Activated naive CD4-positive, alpha-beta T cell treated with Interleukin-2 at 50 U/mL for 16 hours (primary cell): ENCODE measurements at regions not wholly inside any gene's neighbourhood (a gene's known extent, or its start where the extent isn't known, plus 50 kb on each side); places are given as distances from the start of the nearest gene placed in this dataset.

Source experiments
- DNase-seq: peaks from one replicate; pipeline ENCODE4 v3.0.0-alpha.2; 2020

GRCh38 chr7:131090886-131091692, 236.6 kb upstream of the MKLN1 start:
- DNase-seq, result no peak

DNA sequence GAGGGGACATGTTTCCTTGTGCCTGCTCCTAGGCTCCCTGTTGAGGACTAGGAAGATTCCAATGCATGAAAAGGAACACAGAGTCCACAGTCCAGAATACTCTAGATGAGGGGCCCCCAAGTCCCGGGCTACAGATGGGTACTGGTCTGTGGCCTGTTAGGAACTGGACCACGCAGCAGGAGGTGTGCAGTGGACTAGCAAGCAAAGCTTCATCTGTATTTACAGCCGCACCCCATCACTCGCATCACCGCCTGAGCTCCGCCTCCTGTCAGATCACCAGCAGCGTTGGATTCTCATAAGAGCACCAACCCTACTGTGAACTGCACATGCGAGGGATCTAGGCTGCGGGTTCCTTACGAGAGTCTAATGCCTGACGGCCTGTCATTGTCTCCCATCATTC, 233.0 kb upstream of the MKLN1 start:
- no peak for DNase-seq

DNA sequence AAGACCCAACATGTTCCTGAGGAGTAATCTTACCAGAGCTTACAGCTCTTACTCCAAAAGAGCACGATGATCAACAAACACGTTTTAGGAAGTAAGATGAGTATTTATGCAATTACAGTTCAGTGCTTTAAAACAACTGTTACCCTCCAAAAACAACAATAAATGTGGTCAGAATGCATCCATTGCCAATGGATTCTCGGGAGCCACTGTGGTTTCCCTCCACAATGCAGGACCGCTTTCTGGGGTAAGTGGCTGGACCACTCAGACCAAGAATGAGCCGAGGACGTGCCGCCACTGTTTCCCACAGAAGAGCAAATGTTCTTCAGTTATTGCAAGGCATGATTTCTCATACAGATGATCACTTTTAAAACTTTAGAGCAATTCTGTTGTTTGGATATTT, 232.3 kb upstream of the MKLN1 start:
- no peak for DNase-seq

DNA sequence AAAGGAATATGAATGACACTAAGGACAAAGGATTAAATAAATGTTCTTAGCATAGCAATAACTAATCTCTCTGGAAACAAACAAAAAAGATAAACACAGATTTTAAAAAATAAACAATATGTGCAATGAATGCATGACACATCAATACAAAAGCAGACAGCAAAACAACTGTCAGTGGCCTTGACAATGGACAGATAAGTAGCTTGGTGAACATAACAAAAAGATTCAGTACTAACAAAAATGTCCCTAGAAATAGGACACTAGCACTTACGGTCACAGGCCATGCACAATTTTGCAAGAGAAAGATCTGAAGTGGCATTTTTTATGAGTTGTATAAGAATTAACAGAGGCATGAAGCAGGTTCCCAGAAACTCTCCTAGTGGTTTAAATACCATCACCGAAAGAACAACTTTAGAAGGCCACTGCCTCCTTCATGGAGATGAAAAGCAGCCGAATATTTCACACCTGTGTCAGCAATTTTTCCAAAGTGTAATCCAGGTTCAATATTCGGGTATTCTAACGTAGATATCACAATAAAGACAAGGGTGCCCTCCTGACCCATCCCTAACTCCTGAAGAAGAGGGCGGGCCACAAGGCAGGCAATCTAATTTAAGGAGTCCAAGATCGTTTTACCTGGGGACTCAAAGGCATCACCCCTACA, 231.3 kb upstream of the MKLN1 start:
- no peak for DNase-seq

DNA sequence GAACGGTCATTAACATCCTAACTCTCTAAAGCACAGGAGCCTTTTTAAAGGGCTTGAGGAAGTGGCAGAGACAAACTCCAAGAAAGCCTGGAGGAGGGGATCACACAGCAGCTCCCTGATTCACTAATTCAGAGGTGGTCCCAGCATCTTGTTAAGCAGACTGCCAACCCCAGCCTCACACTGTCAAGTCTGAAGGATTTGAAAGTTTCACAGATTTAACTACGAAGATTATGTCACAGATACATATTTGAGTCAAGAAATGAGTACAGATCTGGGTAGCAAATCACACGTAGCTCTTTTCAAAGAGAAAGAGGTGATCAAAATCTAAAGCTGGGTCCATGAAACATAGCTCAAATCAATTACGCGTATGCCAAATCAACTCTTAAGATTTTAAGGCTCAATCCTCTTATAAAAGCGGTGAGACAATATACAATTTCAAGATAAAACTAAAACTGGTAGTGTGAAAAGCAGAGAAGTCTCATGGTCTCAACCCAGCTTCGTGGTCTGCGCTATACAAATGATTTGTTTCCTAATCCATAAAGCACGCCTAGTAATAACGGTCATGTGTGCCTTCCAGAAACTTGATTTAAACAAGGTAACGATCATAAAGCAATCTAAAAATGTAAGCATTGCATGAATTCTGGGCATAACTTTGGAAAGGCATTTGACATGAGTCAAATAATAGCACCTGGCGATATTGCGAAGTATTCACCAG, 229.9 kb upstream of the MKLN1 start:
- DNase-seq, result no peak

GRCh38 chr7:131098527-131098926, 229.1 kb upstream of the MKLN1 start:
- DNase-seq, result no peak

DNA sequence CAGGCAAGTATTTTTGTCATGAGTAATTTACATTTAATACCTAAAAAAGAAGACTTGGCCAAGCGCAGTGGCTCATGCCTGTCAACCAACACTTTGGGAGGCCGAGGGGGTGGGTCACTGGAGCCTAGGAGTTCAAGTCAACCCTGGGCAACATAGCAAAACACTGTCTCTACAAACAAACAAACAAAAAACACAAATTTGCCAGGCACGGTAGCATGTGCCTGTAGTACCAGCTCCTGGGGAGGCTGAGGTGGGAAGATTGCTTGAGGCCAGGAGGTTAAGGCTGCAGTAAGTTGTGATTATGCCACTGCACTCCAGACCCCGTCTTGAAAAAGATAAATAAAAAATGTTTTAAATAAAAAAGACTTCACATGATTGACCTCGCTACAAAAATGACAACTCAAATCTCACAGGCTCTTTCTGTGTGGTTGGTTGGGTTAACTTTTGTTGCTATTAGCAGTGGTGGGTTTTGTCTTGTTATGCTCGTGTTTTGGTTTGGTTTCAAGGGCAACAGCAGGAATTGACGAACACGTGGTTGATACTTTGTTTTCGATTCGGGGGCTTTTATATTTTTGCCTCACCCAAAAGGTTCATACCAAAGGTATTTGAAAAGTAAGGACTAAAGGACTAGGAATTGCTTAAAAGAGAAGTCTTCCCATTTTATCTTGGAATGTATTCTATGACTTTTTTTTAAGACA, 227.2 kb upstream of the MKLN1 start:
- DNase-seq, result no peak

DNA sequence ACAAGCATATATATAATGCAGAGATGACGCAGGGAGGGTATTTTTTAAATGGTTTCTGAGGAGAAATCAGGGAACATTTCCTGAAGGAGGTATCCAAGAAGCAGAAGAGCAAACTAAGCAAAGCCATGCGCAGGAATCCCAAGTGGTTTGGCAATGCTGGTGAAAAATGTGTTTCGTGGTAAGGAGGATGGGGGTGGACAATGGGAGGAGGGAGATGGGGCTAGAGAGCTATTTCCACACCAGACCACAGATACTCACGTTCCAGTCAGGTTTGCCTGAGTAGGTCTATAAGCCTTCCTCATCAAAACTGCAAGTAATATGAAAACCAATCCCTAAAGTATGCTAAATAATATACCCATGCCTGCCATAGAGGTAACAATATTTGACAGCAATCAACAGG, 223.7 kb upstream of the MKLN1 start:
- DNase-seq, result no peak

DNA sequence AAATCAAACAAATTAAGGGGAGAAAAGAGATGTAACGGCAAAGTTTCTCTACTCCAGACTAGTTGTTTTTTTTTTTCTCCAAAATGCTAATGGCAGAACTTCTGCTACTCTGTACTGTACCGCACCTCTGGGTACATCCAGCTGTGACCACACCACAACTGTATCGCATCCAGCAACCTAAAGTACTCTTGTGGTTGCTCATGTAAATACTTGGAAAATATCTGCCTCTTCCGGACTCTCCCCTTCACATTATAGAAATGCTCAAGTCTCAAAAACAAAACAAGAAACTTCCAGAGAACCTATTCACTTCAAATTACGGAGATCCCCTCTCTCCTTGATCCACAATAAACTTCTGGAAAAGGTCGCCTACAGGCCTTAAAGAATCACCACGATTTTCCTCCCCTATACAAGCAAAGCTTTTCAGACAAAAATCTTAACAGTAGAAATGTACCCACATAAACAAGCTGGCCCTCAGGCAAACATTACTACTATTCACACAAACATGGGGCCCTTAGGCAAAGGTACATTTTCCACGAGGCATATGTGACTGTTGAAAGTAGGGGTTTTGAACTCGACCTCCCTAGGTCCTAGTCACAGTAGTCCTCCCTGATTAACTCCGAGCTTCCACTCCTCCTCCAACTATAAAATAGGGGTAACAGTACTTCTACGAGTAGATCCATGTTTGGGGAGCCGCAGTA, 222.9 kb upstream of the MKLN1 start:
- DNase-seq, result no peak

- DNase-seq, result no peak
Measured at GRCh38 chr7:131105294-131105798, 222.3 kb upstream of the MKLN1 start.

- DNase-seq, result peak; percentile 84
Measured at GRCh38 chr7:131105799-131106680, 221.6 kb upstream of the MKLN1 start.

GRCh38 chr7:131106681-131107336, 220.9 kb upstream of the MKLN1 start:
- DNase-seq, result peak; percentile 61

DNA sequence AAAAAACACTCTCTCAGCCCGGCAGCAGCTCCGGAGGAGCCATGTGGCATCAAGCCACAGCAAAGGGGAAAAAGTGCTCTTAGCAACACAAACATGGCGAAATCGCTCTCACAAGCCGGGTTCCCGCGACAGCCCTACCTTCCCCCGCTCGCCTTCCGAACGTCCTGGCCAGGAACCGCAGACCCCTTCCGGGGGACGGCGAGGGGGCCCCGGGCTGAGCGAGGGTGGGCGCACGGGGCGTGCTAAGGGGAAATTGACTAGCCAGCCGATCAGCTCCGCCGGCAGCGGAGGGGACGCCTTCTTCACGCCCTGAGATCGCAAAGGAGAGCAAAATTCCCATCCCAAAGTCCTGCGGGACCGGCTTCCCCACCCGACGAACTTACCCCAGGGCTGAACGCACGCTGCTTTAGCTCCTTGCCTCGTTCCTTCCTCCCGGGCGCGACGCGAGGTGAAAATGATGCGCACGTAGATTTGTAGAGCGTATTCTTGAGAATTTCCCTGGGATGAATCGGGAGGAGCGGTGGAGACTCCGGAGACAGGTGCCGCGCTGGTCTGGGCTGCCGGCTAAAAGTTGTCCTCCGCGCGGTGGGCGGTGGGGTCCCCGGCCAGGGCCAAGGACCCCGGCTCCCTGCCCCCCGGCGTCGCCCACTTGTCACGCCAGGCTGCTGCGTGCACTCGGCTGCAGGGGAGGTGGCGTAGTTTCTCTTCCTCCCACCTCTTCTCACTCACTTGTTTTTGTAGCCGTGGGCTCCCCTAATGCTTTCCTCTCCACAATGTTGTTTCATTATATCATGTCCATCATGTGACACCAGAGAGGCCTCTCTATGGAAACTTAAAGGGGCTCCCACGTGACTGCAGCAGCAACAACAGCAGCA, 220.1 kb upstream of the MKLN1 start:
- peak; percentile 84 for DNase-seq

- no peak for DNase-seq
Measured at GRCh38 chr7:131108212-131108940, 219.3 kb upstream of the MKLN1 start.

- DNase-seq, result no peak
Measured at GRCh38 chr7:131109011-131109758, 218.5 kb upstream of the MKLN1 start.

DNA sequence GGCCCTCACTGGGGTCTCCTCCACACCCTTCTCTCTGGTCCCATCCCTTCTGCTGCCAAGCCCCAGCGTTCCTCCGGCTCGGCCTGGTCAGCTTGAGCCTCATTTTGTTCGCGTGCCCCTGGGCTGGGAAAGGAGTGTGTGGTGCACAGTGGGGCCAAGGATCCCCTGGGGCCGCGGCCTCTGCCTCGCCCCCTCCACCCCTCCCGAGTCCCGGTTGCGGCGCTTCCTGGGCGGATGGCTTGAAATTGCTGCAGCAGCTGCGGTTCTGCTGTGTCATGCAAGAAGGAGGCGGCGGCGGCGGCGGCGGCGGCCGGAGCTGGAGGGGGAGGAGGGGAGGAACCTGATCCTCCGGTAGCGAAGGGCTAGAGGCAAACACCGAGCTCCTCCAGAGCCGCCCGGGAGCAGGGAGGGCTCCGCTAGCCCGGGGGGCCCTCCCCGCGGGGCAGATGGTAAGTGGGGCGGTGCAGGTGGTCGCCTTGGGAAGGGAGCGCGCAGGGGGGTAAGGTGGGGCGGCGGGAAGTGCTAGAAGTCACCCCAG, 217.8 kb upstream of the MKLN1 start:
- DNase-seq, result peak; percentile 81

- DNase-seq, result no peak
Measured at GRCh38 chr7:131110297-131111080, 217.2 kb upstream of the MKLN1 start.
